OCI-LY3 (cell line): ENCODE measurements at regions not wholly inside any gene's neighbourhood (a gene's known extent, or its start where the extent isn't known, plus 50 kb on each side); places are given as distances from the start of the nearest gene placed in this dataset.

Experiments
- H2AFZ ChIP-seq: fragments of 200-600, 300-600 bp; shearing (Covaris generic); 2 replicates; pipeline ENCODE4 v1.6.0; 2014; ENCODE audit warnings: antibody characterized with exemption, low read depth, low read length
- H3K27ac ChIP-seq: fragments of 200-600, 300-600 bp; sonication (generic); 2 replicates; pipeline ENCODE4 v1.5.1; 2014; ENCODE audit warnings: mild to moderate bottlenecking, low read length, moderate library complexity, mixed read lengths
- H3K27me3 ChIP-seq: fragments of 200-600, 300-600 bp; sonication (generic); 2 replicates; pipeline ENCODE4 v1.6.1; 2014; ENCODE audit warnings: low read depth, low read length, mixed read lengths
- H3K36me3 ChIP-seq: fragments of 200-600, 300-600 bp; sonication (generic); replicated peaks from 2 replicates; pipeline ENCODE3; 2014; ENCODE audit warnings: low read depth, low read length, mixed read lengths
- H3K4me1 ChIP-seq: fragments of 300-600, 200-600 bp; sonication (generic); 2 replicates; pipeline ENCODE4 v1.6.1; 2014; ENCODE audit warnings: low read length, mixed read lengths
- H3K4me2 ChIP-seq: fragments of 200-600, 300-600 bp; sonication (generic); 2 replicates; pipeline ENCODE4 v1.6.1; 2014; ENCODE audit warnings: low read length, mixed read lengths
- H3K4me3 ChIP-seq: fragments of 300-600, 200-600 bp; sonication (generic); 2 replicates; pipeline ENCODE4 v1.5.1; 2014; ENCODE audit warnings: antibody characterized with exemption, mild to moderate bottlenecking, low read length, moderate library complexity
- H3K79me2 ChIP-seq: fragments of 300-600, 200-600 bp; shearing (Covaris generic); 2 replicates; pipeline ENCODE4 v1.6.1; 2014; ENCODE audit warnings: mild to moderate bottlenecking, low read length, mixed read lengths
- H3K9ac ChIP-seq: fragments of 300-600, 200-600 bp; shearing (Covaris generic); 2 replicates; pipeline ENCODE4 v1.6.0; 2014; ENCODE audit warnings: mild to moderate bottlenecking, low read length, moderate library complexity
- H3K9me3 ChIP-seq: fragments of 200-600, 300-600 bp; shearing (Covaris generic); 2 replicates; pipeline ENCODE4 v1.6.1; 2014; ENCODE audit warnings: low read length, mixed read lengths; ENCODE audit not compliant: insufficient read depth
- H4K20me1 ChIP-seq: fragments of 200-600, 300-600 bp; sonication (generic); 2 replicates; pipeline ENCODE4 v1.6.1; 2016; ENCODE audit warnings: low read length, mixed read lengths; ENCODE audit not compliant: insufficient read depth
- EZH2phosphoT487 ChIP-seq: fragments of 200-600 bp; shearing (Covaris generic); IDR thresholded peaks from 2 replicates; pipeline ENCODE4 v1.6.1; 2018; ENCODE audit warnings: antibody characterized with exemption, mixed run types, low read depth
- TF ChIP-seq, protein P1 (sequence below): fragments of 200-600, 300-600 bp; sonication (generic); IDR thresholded peaks from 2 replicates; pipeline ENCODE4 v1.5.1; 2014; ENCODE audit warnings: antibody characterized with exemption, low read length, low read depth

DNA sequence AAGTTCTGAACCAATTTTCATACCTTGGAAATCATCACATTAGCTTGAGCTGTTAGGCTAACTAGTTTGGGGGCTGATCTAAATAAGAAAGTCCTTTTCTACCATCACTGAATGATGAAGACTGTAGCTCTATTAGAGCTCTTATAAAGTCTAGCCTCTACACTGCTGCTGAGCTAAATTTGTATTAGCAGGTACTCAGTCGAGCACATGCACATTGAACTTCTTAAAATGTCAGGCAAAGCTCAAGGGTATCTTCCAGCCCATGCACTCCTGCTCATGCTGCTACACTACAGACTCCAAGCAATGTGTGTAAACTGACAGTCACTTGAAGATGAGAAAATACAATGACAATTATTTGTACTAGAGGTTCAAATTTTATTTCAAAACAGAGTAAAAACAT, 158.8 kb upstream of the TMEM229A start:
- H2AFZ ChIP-seq = no peak overlapping the region
- H3K4me1 ChIP-seq = no peaks in the 10 kb centered on the region
- H3K9ac ChIP-seq = no peak overlapping the region
- no peaks in the 10 kb centered on the region for H4K20me1 ChIP-seq
- H3K79me2 ChIP-seq = no peaks in the 10 kb centered on the region
- H3K4me3 ChIP-seq = no peak overlapping the region
- H3K9me3 ChIP-seq = no peaks in the 10 kb centered on the region
- TF ChIP-seq, protein P1, sequence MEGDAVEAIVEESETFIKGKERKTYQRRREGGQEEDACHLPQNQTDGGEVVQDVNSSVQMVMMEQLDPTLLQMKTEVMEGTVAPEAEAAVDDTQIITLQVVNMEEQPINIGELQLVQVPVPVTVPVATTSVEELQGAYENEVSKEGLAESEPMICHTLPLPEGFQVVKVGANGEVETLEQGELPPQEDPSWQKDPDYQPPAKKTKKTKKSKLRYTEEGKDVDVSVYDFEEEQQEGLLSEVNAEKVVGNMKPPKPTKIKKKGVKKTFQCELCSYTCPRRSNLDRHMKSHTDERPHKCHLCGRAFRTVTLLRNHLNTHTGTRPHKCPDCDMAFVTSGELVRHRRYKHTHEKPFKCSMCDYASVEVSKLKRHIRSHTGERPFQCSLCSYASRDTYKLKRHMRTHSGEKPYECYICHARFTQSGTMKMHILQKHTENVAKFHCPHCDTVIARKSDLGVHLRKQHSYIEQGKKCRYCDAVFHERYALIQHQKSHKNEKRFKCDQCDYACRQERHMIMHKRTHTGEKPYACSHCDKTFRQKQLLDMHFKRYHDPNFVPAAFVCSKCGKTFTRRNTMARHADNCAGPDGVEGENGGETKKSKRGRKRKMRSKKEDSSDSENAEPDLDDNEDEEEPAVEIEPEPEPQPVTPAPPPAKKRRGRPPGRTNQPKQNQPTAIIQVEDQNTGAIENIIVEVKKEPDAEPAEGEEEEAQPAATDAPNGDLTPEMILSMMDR = no peak
- TF ChIP-seq EZH2phosphoT487 = no peak
- no peaks in the 10 kb centered on the region for H3K36me3 ChIP-seq
- no peak overlapping the region for H3K27ac ChIP-seq
- no peaks in the 10 kb centered on the region for H3K27me3 ChIP-seq
- H3K4me2 ChIP-seq = no peak overlapping the region

DNA sequence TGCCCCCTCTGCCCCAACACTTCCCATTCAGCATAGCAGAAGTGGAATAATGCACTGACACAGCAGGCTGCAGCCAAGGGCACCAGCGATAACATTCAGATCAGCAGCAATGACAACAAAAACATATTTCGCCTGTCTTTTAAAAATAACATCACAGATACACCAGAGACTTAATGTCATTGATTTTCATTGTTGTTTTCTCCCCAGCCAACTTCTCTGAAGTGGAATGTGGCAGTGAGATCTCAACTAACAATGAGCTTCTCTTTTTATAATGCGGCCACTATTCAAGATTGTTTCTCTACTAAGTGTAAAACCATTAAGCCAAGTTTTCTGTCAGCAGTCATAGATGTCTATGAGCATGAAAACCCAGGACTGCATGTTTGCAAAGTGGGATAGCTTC, 158.2 kb upstream of the TMEM229A start:
- Histone ChIP-seq H3K9me3 (no peaks in the 10 kb centered on the region), H2AFZ (no peak overlapping the region), H3K27me3 (no peaks in the 10 kb centered on the region), H3K27ac (no peak overlapping the region), H3K4me2 (no peak overlapping the region), H4K20me1 (no peaks in the 10 kb centered on the region), H3K79me2 (no peaks in the 10 kb centered on the region), H3K36me3 (no peaks in the 10 kb centered on the region), H3K4me1 (no peaks in the 10 kb centered on the region), H3K9ac (no peak overlapping the region), H3K4me3 (no peak overlapping the region)
- TF ChIP-seq, protein P1 = no peak
- TF ChIP-seq EZH2phosphoT487 = no peak

DNA sequence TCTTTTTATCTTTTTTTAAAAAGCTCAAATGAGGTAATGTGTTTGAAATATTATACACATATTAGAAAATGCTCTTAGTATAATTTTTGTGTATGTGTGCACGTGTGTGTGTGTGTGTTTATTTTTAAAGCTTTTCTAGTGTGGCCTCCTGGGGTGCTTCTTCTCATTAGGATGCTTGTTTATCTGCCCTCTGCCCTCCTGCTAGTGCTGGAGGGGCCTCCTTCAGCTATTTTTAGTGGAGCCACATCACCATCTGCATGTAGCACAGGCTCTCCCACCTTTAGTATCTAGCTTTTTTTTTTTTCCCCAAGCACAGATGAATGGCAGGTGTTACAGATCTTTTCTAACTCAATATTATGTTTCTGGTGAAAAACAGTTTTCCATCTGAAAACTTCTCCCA, 155.7 kb upstream of the TMEM229A start:
- Histone ChIP-seq H2AFZ (no peak overlapping the region), H3K9me3 (no peaks in the 10 kb centered on the region), H3K9ac (no peak overlapping the region), H3K4me3 (no peak overlapping the region), H3K27me3 (no peaks in the 10 kb centered on the region), H3K36me3 (no peaks in the 10 kb centered on the region), H3K4me1 (no peaks in the 10 kb centered on the region), H3K4me2 (no peak overlapping the region), H3K27ac (no peak overlapping the region), H3K79me2 (no peaks in the 10 kb centered on the region), H4K20me1 (no peaks in the 10 kb centered on the region)
- TF ChIP-seq, protein P1 = no peak
- TF ChIP-seq EZH2phosphoT487 = no peak

DNA sequence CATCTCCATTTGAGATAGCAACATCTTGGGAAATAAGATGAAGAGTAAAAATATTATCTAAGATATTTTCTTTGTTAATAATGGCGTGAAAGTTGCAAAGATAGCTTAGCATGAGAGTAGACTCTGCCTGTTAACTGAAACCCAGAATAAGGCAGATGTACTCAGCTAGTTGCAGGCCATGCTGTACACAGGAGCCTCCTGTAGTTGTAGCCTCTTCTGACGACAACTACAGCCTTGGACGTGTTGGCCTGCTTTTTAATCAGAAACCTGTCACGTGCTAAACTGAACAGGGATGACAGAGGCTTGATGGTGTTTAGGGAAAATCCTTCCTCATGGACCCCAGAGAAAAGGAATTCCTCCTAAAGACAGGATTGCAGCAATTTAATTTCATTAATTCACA, 155.1 kb upstream of the TMEM229A start:
- Histone ChIP-seq H3K9me3 (no peaks in the 10 kb centered on the region), H3K4me1 (no peaks in the 10 kb centered on the region), H4K20me1 (no peaks in the 10 kb centered on the region), H3K4me3 (no peak overlapping the region), H3K27me3 (no peaks in the 10 kb centered on the region), H3K36me3 (no peaks in the 10 kb centered on the region), H3K4me2 (no peak overlapping the region), H3K79me2 (no peaks in the 10 kb centered on the region), H3K27ac (no peak overlapping the region), H3K9ac (no peak overlapping the region), H2AFZ (no peak overlapping the region)
- no peak for TF ChIP-seq EZH2phosphoT487
- TF ChIP-seq, protein P1 = no peak
